IMR-90 (cell line): ENCODE measurements at regions not wholly inside any gene's neighbourhood (a gene's known extent, or its start where the extent isn't known, plus 50 kb on each side); places are given as distances from the start of the nearest gene placed in this dataset.

Experiments used
- ATAC-seq: fragments of 200-7000 bp; cut with Tn5 transposase; 2 replicates; pipeline ENCODE4 v1.9.1; 2020; ENCODE audit warnings: low read depth, mild to moderate bottlenecking, moderate library complexity
- BruUV-seq: library from RNA; stranded (reverse); fragments of 400-500 nt; replicated peaks from 2 replicates; lab custom pipeline; 2021; lab: Mats Ljungman, UMichigan
- CTCF ChIA-PET: fragments of 300-600 bp; formaldehyde crosslinking; extraction: SDS; loops from one replicate; lab custom pipeline; 2021; ENCODE audit warnings: antibody characterized with exemption; lab: Yijun Ruan, JAX
- POLR2A ChIA-PET: fragments of 300-600 bp; sonication (Branson Sonifier 250); formaldehyde crosslinking; loops from one replicate; lab custom pipeline; 2022; ENCODE audit warnings: antibody characterized with exemption; ENCODE audit not compliant: unreplicated experiment; lab: Charles Lee
- DNase-seq: peaks from one replicate; pipeline ENCODE4 v3.0.0; 2013
- H2AFZ ChIP-seq: replicated peaks from 2 replicates; pipeline ENCODE3; 2013; ENCODE audit warnings: low read length, mild to moderate bottlenecking; ENCODE audit not compliant: poor library complexity
- H2AK5ac ChIP-seq: 2 replicates; pipeline ENCODE4 v1.6.1; 2013; ENCODE audit warnings: low read depth, low read length, inconsistent platforms
- H2AK9ac ChIP-seq: replicated peaks from 2 replicates; pipeline ENCODE3; 2013; ENCODE audit warnings: mild to moderate bottlenecking, low read depth, low read length, moderate library complexity; ENCODE audit not compliant: poor library complexity
- H2BK120ac ChIP-seq: 2 replicates; pipeline ENCODE4 v1.6.1; 2013; ENCODE audit warnings: low read depth, low read length, inconsistent platforms
- H2BK15ac ChIP-seq: 3 replicates; pipeline ENCODE4 v1.6.1; 2013; ENCODE audit warnings: low read depth, low read length, inconsistent platforms
- H2BK20ac ChIP-seq: 2 replicates; pipeline ENCODE4 v1.6.1; 2013; ENCODE audit warnings: low read depth, mild to moderate bottlenecking, inconsistent platforms, low read length, moderate library complexity
- H2BK5ac ChIP-seq: 2 replicates; pipeline ENCODE4 v1.6.1; 2013; ENCODE audit warnings: mild to moderate bottlenecking, low read depth, low read length, inconsistent platforms; ENCODE audit not compliant: poor library complexity, severe bottlenecking
- H3K14ac ChIP-seq: replicated peaks from 2 replicates; pipeline ENCODE4 v1.6.1; 2013; ENCODE audit warnings: low read depth, low read length, inconsistent platforms
- H3K18ac ChIP-seq: 2 replicates; pipeline ENCODE4 v1.6.1; 2013; ENCODE audit warnings: low read depth, low read length, control low read depth
- H3K23ac ChIP-seq: 2 replicates; pipeline ENCODE4 v1.6.1; 2013; ENCODE audit warnings: low read depth, low read length, inconsistent platforms
- H3K27ac ChIP-seq: 2 replicates; pipeline ENCODE4 v1.5.1; 2013; ENCODE audit warnings: mild to moderate bottlenecking, control low read depth, low read length; ENCODE audit not compliant: insufficient read depth
- H3K27me3 ChIP-seq: 2 replicates; pipeline ENCODE4 v1.6.1; 2013; ENCODE audit warnings: low read length; ENCODE audit not compliant: control insufficient read depth, insufficient read depth
- H3K36me3 ChIP-seq: 2 replicates; pipeline ENCODE4 v1.6.1; 2013; ENCODE audit warnings: low read length, mixed read lengths; ENCODE audit not compliant: control insufficient read depth, insufficient read depth
- H3K4ac ChIP-seq: 2 replicates; pipeline ENCODE4 v1.6.1; 2013; ENCODE audit warnings: low read depth, low read length, inconsistent platforms
- H3K4me1 ChIP-seq: 2 replicates; pipeline ENCODE4 v1.6.1; 2013; ENCODE audit warnings: low read length, mixed read lengths; ENCODE audit not compliant: control insufficient read depth, insufficient read depth
- H3K4me2 ChIP-seq: 2 replicates; pipeline ENCODE4 v1.6.1; 2013; ENCODE audit warnings: low read depth, mild to moderate bottlenecking, control low read depth, low read length, moderate library complexity
- H3K4me3 ChIP-seq: 2 replicates; pipeline ENCODE4 v1.5.1; 2013; ENCODE audit warnings: low read depth, mild to moderate bottlenecking, control low read depth, low read length, moderate library complexity; ENCODE audit not compliant: insufficient read depth
- H3K56ac ChIP-seq: 2 replicates; pipeline ENCODE4 v1.6.1; 2013; ENCODE audit warnings: low read length, inconsistent platforms; ENCODE audit not compliant: insufficient read depth; ENCODE audit errors: extremely low read depth
- H3K79me1 ChIP-seq, 2 experiments: 2 replicates each; pipeline ENCODE4 v1.6.1; 2013; ENCODE audit warnings: low read length in 2 of 2, inconsistent platforms in 1 of 2, low read depth in 1 of 2
- H3K9ac ChIP-seq: 2 replicates; pipeline ENCODE4 v1.6.1; 2013; ENCODE audit warnings: low read depth, low read length, control low read depth
- H3K9me1 ChIP-seq: 2 replicates; pipeline ENCODE4 v1.6.1; 2013; ENCODE audit warnings: low read length, inconsistent platforms; ENCODE audit not compliant: insufficient read depth
- H3K9me3 ChIP-seq: 2 replicates; pipeline ENCODE4 v1.6.1; 2013; ENCODE audit warnings: low read length; ENCODE audit not compliant: control insufficient read depth, insufficient read depth
- H4K20me1 ChIP-seq: 2 replicates; pipeline ENCODE4 v1.6.1; 2013; ENCODE audit warnings: low read length, inconsistent platforms; ENCODE audit not compliant: insufficient read depth
- H4K5ac ChIP-seq: 2 replicates; pipeline ENCODE4 v1.6.1; 2013; ENCODE audit warnings: mild to moderate bottlenecking, low read depth, low read length, control low read depth
- H4K8ac ChIP-seq, 2 experiments: 2 replicates each; pipeline ENCODE4 v1.6.1; 2013; ENCODE audit warnings: low read depth in 2 of 2, low read length in 2 of 2, control low read depth in 1 of 2, inconsistent platforms in 1 of 2
- H4K91ac ChIP-seq: 2 replicates; pipeline ENCODE4 v1.6.1; 2013; ENCODE audit warnings: low read depth, low read length, inconsistent platforms; ENCODE audit not compliant: insufficient read depth
- CEBPB ChIP-seq: IDR thresholded peaks from 2 replicates; pipeline ENCODE4 v1.6.1; 2012; ENCODE audit warnings: low read depth, low read length, improper control_type of control experiment
- ELK1 ChIP-seq: fragments of 150-350 bp; IDR thresholded peaks from 2 replicates; pipeline ENCODE4 v1.6.1; 2016; ENCODE audit warnings: low read depth, mild to moderate bottlenecking, low read length, moderate library complexity, borderline replicate concordance
- FOS ChIP-seq: fragments of 150-350 bp; IDR thresholded peaks from 2 replicates; pipeline ENCODE4 v1.6.1; 2016; ENCODE audit warnings: low read depth, low read length
- MXI1 ChIP-seq: IDR thresholded peaks from 2 replicates; pipeline ENCODE4 v1.6.1; 2012; ENCODE audit warnings: low read depth, mild to moderate bottlenecking, low read length, moderate library complexity, borderline replicate concordance
- POLR2A ChIP-seq: IDR thresholded peaks from 2 replicates; pipeline ENCODE4 v1.6.1; 2012; ENCODE audit warnings: mild to moderate bottlenecking, low read depth, low read length
- RFX5 ChIP-seq: IDR thresholded peaks from 2 replicates; pipeline ENCODE4 v1.8.0; 2012; ENCODE audit warnings: low read depth, mild to moderate bottlenecking, low read length, moderate library complexity
- dilution Hi-C: fragments of 300-500 bp; cut with HindIII; formaldehyde crosslinking; loops from one replicate; pipeline ENCODE4 v1.14.3; 2018; ENCODE audit warnings: low sequenced_read_pairs; ENCODE audit not compliant: unreplicated experiment
- in situ Hi-C: fragments of 300-500 bp; cut with MboI; formaldehyde crosslinking; loops from 3 replicates; pipeline ENCODE4 v1.14.3; 2019; ENCODE audit warnings: low sequenced_read_pairs, inconsistent platforms, mixed read lengths
- intact Hi-C: fragments of 100-400 bp; cut with micrococcal nuclease; formaldehyde crosslinking; loops from 2 replicates; pipeline ENCODE4 v1.10.0; 2022

GRCh38 chr2:167415068-167415467 lies 526.8 kb downstream of the XIRP2 start:
- H2AK5ac ChIP-seq, result no peak overlapping the region
- no peaks in the 10 kb centered on the region for H3K4me1 ChIP-seq
- no peak overlapping the region for H2BK120ac ChIP-seq
- POLR2A ChIA-PET, result no interaction called here
- dilution Hi-C loops (no loop called here), intact Hi-C loops (no loop called here), in situ Hi-C loops (no loop called here)
- no peak overlapping the region for H2BK15ac ChIP-seq
- no peaks in the 10 kb centered on the region for H3K9me1 ChIP-seq
- H4K20me1 ChIP-seq, result no peaks in the 10 kb centered on the region
- H3K18ac ChIP-seq, result no peak overlapping the region
- no peak overlapping the region for H2AFZ ChIP-seq
- no peak overlapping the region for H3K23ac ChIP-seq
- no peak overlapping the region for H3K27ac ChIP-seq
- CTCF ChIA-PET, result no interaction called here
- H3K56ac ChIP-seq, result no peak overlapping the region
- H3K9me3 ChIP-seq, result no peaks in the 10 kb centered on the region
- H2BK5ac ChIP-seq, result no peak overlapping the region
- no peak for TF ChIP-seq FOS
- TF ChIP-seq POLR2A, result no peak
- no peak for TF ChIP-seq CEBPB
- no peak for TF ChIP-seq MXI1
- TF ChIP-seq ELK1, result no peak
- no peak for TF ChIP-seq RFX5
- no peaks in the 10 kb centered on the region for H3K27me3 ChIP-seq
- no peak overlapping the region for H4K5ac ChIP-seq
- no peak overlapping the region for H2BK20ac ChIP-seq
- ATAC-seq, result no peak
- no peak overlapping the region for H3K4ac ChIP-seq
- no peak overlapping the region for H3K4me2 ChIP-seq
- BruUV-seq, result no TSS peak
- no peak for DNase-seq
- no peak overlapping the region for H2AK9ac ChIP-seq
- no peak overlapping the region for H3K4me3 ChIP-seq
- no peak overlapping the region for H4K8ac ChIP-seq
- no peak overlapping the region for H3K9ac ChIP-seq
- H3K79me1 ChIP-seq, result no peaks in the 10 kb centered on the region
- H3K36me3 ChIP-seq, result no peaks in the 10 kb centered on the region
- H4K91ac ChIP-seq, result no peak overlapping the region
- H3K14ac ChIP-seq, result no peak overlapping the region
